AG04449 (cell line): ENCODE measurements at regions not wholly inside any gene's neighbourhood (a gene's known extent, or its start where the extent isn't known, plus 50 kb on each side); places are given as distances from the start of the nearest gene placed in this dataset.

Experiments used
- CTCF ChIA-PET: fragments of 350-600 bp; formaldehyde crosslinking; extraction: SDS; loops from one replicate; lab custom pipeline; 2021; ENCODE audit warnings: antibody characterized with exemption; lab: Yijun Ruan, JAX
- POLR2A ChIA-PET: fragments of 400-600, 350-600 bp; formaldehyde crosslinking; extraction: SDS; loops from one replicate; lab custom pipeline; 2020; ENCODE audit warnings: antibody characterized with exemption, inconsistent platforms; lab: Yijun Ruan, JAX
- DNase-seq: peaks from one replicate; pipeline ENCODE4 v3.0.0-alpha.2; 2010; ENCODE audit warnings: low read depth, low spot score
- H3K4me3 ChIP-seq: 2 replicates; pipeline ENCODE4 v1.5.1; 2011; ENCODE audit warnings: low read depth, mild to moderate bottlenecking, control low read depth, low read length
- TF ChIP-seq, protein P1 (sequence below): IDR thresholded peaks from one replicate; pipeline ENCODE4 v1.5.1; 2011; ENCODE audit warnings: mild to moderate bottlenecking, moderate library complexity, low read length, control low read depth, inconsistent platforms; ENCODE audit not compliant: insufficient read depth; ENCODE audit errors: missing control alignments

DNA sequence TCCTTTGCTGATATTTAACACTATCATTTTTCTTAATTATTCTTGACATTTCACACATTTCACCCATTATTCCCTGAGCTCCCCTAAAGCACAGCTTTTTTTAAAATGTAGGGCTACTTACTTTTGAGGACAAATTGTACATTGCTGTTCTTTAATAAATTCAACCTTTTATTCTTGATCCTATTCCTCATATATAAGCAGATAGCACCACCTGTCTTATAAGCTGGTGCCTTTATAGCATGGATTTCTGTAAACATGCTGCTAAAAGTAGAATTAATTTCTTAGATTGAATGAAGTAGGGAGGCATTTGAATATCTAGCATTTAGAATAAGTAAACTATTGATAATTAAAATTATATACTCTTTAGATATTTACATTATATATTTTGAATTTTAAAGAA lies 603.4 kb upstream of the PCDH9 start:
- ChIA-PET CTCF (no interaction called here), POLR2A (no interaction called here)
- no peak for DNase-seq
- H3K4me3 ChIP-seq, result no peak overlapping the region
- TF ChIP-seq, protein P1, sequence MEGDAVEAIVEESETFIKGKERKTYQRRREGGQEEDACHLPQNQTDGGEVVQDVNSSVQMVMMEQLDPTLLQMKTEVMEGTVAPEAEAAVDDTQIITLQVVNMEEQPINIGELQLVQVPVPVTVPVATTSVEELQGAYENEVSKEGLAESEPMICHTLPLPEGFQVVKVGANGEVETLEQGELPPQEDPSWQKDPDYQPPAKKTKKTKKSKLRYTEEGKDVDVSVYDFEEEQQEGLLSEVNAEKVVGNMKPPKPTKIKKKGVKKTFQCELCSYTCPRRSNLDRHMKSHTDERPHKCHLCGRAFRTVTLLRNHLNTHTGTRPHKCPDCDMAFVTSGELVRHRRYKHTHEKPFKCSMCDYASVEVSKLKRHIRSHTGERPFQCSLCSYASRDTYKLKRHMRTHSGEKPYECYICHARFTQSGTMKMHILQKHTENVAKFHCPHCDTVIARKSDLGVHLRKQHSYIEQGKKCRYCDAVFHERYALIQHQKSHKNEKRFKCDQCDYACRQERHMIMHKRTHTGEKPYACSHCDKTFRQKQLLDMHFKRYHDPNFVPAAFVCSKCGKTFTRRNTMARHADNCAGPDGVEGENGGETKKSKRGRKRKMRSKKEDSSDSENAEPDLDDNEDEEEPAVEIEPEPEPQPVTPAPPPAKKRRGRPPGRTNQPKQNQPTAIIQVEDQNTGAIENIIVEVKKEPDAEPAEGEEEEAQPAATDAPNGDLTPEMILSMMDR, result no peak

DNA sequence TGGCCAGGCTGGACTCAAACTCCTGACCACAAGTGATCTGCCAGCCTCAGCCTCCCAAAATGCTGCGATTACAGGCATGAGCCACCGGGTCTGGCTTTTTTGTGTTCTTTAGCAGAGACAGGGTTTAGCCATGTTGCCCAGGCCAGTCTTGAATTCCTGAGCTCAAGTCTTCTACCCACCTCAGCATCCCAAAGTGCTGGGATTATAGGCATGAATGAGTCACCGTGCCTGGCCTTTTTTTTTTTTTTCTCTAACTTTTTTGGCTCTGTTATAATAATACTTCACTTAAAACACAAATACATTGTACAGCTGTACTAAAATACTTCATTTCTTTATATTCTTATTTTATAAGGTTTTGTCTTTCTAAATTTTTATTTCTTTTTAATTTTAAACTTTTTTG lies 599.5 kb upstream of the PCDH9 start:
- ChIA-PET POLR2A (no interaction called here), CTCF (no interaction called here)
- no peak overlapping the region for H3K4me3 ChIP-seq
- no peak for DNase-seq
- TF ChIP-seq, protein P1, result no peak

DNA sequence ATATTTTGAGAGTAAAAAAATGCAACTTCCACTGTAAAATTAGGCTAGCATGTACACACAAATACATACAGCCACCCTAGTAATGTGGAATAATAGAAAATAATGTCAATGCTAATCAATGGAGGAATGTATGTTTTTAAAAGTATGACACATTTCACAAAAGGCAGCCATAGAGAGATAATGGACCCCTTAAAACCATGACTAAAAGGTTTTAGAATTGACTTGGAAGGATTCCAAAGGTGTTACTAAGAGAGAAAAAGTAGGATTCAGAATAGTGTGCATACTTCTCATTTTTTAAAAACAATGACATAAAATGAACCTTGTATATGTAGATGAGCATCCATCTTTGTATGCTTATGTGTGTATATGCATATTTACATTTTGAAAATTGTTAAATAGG lies 597.9 kb upstream of the PCDH9 start:
- CTCF ChIA-PET, result no interaction called here
- DNase-seq, result no peak
- POLR2A ChIA-PET, result no interaction called here
- no peak overlapping the region for H3K4me3 ChIP-seq
- TF ChIP-seq, protein P1, result no peak

DNA sequence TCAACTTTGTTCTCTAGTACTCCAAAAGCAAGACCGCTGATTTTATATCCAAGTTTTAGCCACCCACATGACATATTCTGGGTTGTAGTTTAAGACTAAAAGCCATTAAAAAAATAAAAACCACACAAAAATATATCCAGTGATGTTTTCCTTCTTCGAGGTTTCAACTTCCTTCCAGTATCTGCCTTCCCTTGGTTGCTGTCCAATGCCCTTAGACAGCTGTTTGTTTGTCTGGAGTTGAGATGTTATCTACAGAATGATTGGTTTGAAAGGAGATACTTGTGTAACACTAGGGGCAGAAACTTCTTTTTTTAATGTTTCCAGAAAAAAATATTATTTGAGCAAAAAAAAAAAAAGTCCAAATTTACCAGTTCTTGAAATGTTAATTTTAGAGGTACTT lies 591.5 kb upstream of the PCDH9 start:
- POLR2A ChIA-PET, result no interaction called here
- no peak for DNase-seq
- H3K4me3 ChIP-seq, result no peak overlapping the region
- TF ChIP-seq, protein P1, result no peak
- CTCF ChIA-PET, result no interaction called here

DNA sequence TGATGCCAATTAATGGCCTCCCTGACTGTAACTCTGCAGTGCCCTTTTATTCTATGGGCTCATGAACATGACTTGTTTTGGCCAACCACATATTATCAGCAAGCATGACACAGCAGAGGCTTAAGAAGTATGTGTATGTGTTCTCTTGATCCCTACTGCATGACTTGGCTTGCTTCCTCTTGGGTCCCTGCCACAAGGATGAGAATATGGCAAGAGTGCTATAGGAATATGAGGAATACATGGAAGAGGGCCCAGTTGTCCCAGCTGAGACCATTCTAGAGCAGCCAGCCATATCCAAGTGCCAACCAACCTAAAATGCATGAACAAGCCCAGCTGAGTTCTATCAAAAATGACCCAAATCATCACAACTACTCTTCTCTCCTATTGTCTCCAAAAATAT lies 576.7 kb upstream of the PCDH9 start:
- CTCF ChIA-PET, result no interaction called here
- no peak overlapping the region for H3K4me3 ChIP-seq
- POLR2A ChIA-PET, result no interaction called here
- no peak for DNase-seq
- TF ChIP-seq, protein P1, result no peak

DNA sequence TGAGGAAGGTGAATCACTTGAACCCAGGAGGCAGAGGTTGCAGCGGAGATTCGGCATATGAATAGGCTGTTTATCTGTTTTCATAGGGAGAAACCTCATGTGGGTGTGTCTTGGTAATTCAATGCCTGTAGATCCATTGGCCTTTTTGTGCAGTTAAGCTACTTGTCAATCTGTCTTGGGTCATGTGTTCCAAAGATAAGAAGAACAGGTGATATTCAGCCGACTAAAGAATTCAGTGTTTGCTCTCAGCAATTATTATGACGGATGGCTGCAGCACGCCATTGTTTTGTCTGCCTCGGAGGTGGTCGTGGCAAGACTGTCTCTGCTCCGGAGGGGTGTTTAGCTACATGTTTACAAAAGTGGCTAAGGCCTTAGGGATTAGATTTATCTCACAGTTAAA lies 573.0 kb upstream of the PCDH9 start:
- no peak for DNase-seq
- TF ChIP-seq, protein P1, result no peak
- no peak overlapping the region for H3K4me3 ChIP-seq
- ChIA-PET CTCF (no interaction called here), POLR2A (no interaction called here)
